HG03108 (cell line): ENCODE measurements at regions not wholly inside any gene's neighbourhood (a gene's known extent, or its start where the extent isn't known, plus 50 kb on each side); places are given as distances from the start of the nearest gene placed in this dataset.

ENCODE experiments used
- ATAC-seq: cut with Tn5 transposase; IDR thresholded peaks from one replicate; pipeline ENCODE4 v1.9.1; 2021; ENCODE audit warnings: moderate library complexity; ENCODE audit not compliant: unreplicated experiment

DNA sequence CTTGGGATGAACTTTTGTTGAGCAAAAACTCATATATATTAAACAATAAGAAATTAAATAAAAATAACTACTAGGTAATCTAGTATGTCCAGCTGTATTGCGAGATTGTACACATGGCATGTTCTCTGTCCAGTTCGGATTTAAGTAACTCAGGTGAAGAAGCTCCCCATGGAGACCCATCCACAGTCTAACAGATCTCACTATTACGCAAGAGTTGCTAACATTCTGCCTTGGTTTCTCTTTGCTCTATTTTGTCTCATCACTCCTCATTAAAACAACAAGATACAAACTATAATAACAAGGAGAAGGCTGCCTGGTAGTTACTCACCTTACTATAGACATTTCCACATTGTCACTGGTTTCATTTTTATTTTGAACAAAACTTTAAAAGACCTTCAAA lies 1372.3 kb upstream of the CELF2 start:
- no peak for ATAC-seq

DNA sequence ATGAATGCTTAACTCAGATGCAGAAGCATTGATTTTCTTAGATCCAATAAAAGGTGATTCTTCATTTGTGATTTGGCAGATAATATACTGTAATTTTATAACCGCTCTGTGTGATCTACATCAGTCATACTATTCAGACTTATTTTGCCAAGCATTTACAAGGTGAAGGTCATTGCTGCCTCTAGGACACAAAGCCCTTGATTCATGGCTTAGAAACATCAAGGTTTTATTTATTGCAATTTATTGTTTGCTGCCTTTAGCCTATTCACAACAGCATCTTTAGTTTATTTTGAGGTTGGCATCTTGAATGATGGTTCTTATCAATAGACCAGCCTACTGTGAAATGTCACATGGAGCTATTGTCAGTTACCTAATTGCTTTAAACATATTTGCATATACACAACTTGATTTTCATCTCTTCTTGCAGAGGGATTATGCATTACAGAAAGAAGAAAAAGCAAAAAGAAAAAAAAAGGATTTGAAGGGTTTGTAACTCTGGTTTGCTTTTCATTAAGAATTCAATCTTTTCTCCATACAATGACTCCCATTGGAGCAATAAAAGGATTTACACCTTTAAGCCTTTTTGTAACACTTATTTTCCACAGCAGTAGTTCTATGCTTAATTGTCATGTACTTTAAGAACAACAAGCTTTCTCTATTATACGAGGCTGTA lies 1371.6 kb upstream of the CELF2 start:
- no peak for ATAC-seq

DNA sequence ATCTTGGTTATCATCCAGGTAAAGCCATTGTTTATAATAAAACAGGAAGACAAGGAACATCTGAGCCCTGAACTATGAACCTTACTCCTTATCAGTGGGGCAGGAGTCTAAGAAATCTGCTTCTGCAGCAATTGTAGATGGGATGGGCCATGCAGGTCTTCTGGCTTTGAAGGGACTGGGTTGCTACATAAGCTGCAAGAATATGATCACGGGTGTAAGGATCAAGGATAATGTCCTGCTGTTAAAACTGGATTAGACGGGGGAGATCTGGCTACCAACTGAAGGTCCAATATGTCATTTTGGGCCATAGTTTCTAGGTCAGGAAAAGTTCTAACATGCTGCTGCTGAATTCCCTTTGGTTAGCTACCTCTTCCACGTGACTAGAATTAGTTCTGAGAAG lies 1363.4 kb upstream of the CELF2 start:
- ATAC-seq, result no peak

DNA sequence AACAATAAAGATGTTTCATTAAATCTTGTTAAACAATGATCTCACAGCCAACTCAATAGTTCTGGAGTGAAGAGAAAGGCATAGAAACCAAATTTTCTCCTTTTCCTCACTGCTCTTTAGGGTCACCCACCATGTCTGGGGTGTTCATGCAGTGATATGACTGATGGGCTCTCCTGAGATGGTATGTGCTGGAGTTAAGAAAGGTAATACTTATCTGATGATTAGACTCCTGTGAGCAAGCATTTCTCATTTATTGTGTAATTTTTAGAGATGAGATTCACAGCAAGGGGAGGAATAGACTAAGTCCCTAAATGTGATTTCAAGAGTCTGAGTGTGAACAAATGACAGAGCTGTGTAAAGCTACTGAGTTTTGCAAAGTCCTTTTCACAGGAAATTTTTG lies 1361.3 kb upstream of the CELF2 start:
- no peak for ATAC-seq

- no peak for ATAC-seq
Measured at GRCh38 chr10:9656996-9657395, 1360.7 kb upstream of the CELF2 start.

DNA sequence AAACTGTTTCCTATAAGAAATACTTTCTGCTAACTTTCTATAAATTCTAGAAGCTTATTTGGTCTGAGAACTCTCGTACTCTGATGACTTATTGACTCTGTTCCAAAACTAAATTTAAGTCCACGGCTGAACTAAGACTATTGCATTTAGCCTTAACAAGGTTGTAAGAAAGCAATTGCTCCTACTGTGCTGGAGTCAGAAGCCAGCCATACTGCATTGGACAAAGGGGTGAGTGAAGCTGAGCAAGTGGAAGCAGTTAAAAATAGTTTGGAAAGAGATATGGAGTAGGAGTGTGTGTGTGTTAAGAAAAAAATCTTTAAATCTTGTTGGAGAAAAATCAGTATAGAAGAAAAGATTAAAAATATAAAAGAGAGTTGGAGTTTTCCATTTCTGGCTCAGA lies 1360.1 kb upstream of the CELF2 start:
- no peak for ATAC-seq

DNA sequence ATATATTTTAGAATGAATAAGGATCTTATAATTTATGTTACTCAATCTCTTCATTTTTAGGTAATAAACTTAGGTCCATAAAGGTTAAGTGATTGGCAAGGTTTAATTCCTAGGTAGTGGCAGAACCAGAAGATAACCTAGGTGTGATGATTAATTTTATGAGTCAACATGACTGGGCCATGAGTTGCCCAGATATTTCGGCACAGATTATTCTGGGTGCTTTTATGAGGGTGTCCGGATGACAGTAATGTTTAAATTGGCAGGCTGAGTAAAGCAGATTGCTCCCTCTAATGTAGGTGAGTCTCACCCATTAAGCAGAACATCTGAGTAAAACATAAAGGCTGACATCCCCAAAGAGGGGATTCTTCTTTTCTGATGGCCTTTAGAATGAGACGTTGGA lies 1349.3 kb upstream of the CELF2 start:
- no peak for ATAC-seq

DNA sequence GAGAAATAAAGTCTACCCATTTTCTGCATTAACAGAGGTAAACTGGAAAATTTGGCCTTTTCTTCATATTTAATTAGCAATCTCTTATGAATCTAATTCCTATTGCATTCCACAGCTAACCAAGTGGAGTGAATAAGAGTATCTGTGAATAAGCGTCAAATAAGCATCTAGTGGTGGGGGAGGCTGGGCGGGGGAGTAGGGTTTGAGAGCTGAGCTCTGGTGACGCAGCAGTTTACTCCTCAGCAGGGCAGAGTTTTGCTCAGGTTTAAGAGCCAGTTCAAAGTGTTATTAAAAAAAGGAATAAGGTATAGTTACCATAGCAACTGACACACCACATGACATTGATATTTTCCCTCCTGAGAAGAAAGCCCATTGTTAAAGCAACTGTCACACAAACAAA lies 1346.8 kb upstream of the CELF2 start:
- ATAC-seq, result no peak

DNA sequence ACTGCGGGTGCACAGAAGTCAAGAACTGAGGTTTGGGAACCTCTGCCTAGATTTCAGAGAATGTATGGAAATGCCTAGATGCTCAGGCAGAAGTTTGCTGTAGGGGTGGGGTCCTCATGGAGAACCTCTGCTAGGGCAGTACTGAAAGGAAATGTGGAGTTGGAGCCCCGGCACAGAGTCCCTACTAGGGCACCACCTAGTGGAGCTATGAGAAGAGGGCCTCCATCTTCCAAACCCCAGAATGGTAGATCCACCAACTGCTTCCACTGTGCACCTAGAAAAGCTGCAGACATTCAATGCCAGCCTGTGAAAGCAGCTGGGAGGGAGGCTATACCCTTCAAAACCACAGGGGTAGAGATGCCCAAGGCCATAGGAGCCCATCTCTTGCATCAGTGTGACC lies 1336.0 kb upstream of the CELF2 start:
- ATAC-seq, result no peak

- no peak for ATAC-seq
Measured at GRCh38 chr10:9682802-9683201, 1334.9 kb upstream of the CELF2 start.

- ATAC-seq, result no peak
Measured at GRCh38 chr10:9684186-9684585, 1333.5 kb upstream of the CELF2 start.

- no peak for ATAC-seq
Measured at GRCh38 chr10:9685596-9685995, 1332.1 kb upstream of the CELF2 start.

- ATAC-seq, result no peak
Measured at GRCh38 chr10:9688711-9689110, 1329.0 kb upstream of the CELF2 start.

DNA sequence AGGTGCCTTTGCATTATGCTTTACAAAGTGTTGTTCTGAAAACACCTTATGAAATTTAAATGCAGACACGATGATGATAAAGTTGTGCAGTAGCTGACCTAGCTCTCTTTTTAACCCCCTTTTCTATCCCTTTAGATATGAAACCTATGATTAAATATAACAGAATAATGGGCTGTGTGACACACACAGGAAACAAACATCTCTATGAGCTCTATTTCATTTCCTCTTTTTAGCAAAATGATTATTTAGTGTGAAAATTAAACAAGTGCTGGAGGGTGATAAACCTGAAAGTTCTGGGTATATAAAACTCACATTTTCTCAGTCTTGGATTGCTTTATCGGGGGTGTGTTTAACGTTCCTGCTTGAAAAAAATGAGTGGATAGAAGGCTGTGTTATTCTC lies 1310.5 kb upstream of the CELF2 start:
- ATAC-seq, result no peak

DNA sequence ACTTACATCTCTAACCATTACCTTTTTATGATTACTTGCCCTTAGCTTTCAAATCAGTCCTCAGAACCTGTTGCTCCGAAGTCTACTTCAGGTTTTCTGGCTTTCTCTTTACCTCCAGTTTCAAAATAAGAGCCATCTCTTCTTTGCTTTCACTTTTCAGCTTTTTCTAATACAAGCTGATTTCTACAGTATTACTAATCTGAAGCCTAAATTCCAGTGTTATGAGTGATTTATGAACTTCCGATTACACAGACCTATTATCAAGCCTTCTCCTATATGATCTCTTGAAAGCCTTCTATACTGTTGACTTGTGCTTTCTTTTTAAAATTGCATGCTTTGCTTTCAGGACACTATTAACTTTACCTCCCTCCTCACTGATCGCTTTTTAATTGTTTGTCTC lies 1307.8 kb upstream of the CELF2 start:
- ATAC-seq, result no peak

- ATAC-seq, result no peak
Measured at GRCh38 chr10:9712393-9712792, 1305.3 kb upstream of the CELF2 start.

GRCh38 chr10:9719246-9719645 lies 1298.4 kb upstream of the CELF2 start:
- ATAC-seq, result no peak

DNA sequence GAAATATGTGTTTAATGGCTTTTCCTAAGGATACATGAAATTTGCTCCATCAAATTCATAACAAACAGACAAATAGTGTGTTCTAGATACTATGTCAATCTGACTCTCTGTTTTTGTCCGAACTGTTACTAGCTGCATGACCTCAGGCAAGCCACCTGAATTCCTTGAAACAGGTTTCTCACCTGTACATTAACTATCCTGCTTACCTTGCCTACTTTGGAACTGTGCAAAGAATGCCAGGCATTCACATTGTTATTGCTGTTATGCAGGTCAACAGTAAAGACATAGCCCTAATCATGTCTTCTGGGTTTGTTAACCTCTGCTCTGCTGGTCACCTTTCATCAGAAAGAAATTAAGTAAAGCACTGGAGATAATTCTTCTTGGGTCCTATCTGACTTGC lies 1283.9 kb upstream of the CELF2 start:
- no peak for ATAC-seq

- no peak for ATAC-seq
Measured at GRCh38 chr10:9734218-9734617, 1283.5 kb upstream of the CELF2 start.

DNA sequence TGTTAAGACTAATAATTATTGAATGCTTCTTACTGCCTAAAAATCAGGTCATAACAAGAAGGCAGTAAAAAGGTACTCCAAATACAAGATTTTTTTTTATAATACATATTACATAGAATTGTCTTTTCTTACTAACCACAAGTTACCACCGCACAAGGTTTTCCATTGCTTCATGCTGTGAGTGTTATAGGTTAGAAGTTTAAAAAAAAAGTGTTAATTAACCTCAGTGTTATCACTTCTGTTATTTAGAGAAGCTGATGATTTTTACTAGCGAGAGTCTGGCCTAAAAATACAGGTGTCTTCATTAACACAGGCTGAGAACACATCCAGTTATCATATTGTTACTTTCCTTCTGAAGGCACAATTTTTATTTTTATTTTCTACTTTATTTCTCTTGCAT lies 1281.9 kb upstream of the CELF2 start:
- no peak for ATAC-seq

GRCh38 chr10:9743639-9744038 lies 1274.0 kb upstream of the CELF2 start:
- no peak for ATAC-seq

- no peak for ATAC-seq
Measured at GRCh38 chr10:9745158-9745557, 1272.5 kb upstream of the CELF2 start.

DNA sequence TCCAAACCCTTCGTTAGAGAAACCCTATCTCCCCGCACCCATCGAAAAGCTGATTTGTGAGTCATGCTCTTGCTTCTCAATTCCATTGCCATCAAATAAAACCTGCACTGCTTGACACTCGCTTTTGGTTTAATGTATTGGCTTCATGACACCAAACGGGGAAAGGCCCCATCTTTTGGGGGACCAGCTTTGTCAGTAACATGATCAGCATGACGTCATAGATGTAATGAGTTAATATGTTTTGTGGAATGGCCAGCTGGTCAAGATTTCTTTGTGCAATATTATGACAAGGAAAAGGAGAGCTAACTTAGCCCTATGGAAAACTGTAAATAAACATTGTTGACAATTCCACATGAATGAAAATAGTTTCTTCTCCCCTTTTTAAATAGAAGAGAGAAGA lies 1260.5 kb upstream of the CELF2 start:
- no peak for ATAC-seq

DNA sequence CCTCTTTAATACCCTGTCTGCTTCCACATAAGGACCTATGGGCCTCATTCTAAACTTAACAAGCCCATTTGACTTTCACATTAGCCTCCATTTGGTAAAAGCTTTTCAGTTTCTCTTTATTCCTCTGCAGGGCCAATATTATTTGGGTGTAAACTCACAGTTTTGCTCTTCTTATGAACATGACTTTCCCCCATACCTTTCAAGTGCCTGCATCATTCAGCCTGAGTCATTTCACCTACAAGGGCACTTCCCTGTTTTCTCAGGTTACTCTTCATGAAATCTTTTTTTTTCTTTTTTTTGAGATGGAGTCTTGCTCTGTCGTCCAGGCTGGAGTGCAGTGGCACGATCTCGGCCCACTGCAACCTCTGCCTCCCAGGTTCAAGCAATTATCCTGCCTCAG lies 1258.1 kb upstream of the CELF2 start:
- ATAC-seq, result no peak
